HCT116 (cell line): ENCODE measurements at regions not wholly inside any gene's neighbourhood (a gene's known extent, or its start where the extent isn't known, plus 50 kb on each side); places are given as distances from the start of the nearest gene placed in this dataset.

Experiments
- CTCF ChIP-seq, 3 experiments: fragments of 200-600 bp in 1 of 3; sonication (generic) in 1 of 3; IDR thresholded peaks in 2 of 3; conservative IDR thresholded peaks in 1 of 3; 2 replicates each; pipeline ENCODE4 v1.5.1; 2012 to 2017; ENCODE audit warnings: low read depth in 2 of 3, low read length in 2 of 3, antibody characterized with exemption in 1 of 3, borderline replicate concordance in 1 of 3, control low read depth in 1 of 3, mild to moderate bottlenecking in 1 of 3, mixed read lengths in 1 of 3, mixed run types in 1 of 3, moderate library complexity in 1 of 3; ENCODE audit not compliant: insufficient read depth in 1 of 3
- EGR1 ChIP-seq: IDR thresholded peaks from 2 replicates; pipeline ENCODE4 v1.6.1; 2012; ENCODE audit warnings: low read depth
- POLR2A ChIP-seq: IDR thresholded peaks from 2 replicates; pipeline ENCODE4 v1.7.0; 2011; ENCODE audit warnings: borderline replicate concordance; ENCODE audit not compliant: insufficient read depth, insufficient read length; ENCODE audit errors: extremely low read depth
- TF ChIP-seq, protein P1 (sequence below): IDR thresholded peaks from 2 replicates; pipeline ENCODE4 v1.6.1; 2012

- TF ChIP-seq CTCF (IDR thresholded peaks at IDR 0.05 in 2 of 3, conservative IDR thresholded peaks at IDR 0.05 in 1 of 3; ENCODE audit: borderline replicate concordance in 1 of 3, insufficient read depth in 1 of 3, low read depth in 2 of 3, low read length in 2 of 3) (no peak), EGR1 (no peak), POLR2A (no peak)
- TF ChIP-seq, protein P1, sequence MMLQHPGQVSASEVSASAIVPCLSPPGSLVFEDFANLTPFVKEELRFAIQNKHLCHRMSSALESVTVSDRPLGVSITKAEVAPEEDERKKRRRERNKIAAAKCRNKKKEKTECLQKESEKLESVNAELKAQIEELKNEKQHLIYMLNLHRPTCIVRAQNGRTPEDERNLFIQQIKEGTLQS: no peak
Observed at GRCh38 chr13:38013676-38014075, 144.1 kb upstream of the TRPC4 start.
